ENCODE measurements at regions not wholly inside any gene's neighbourhood (a gene's known extent, or its start where the extent isn't known, plus 50 kb on each side); places are given as distances from the start of the nearest gene placed in this dataset.

GRCh38 chr9:18137815-18138214 is 336.1 kb upstream of the ADAMTSL1 start:
- TF ChIP-seq ZFP36L1 (CRISPR knock-in tag; IDR thresholded peaks at IDR 0.05) = no peak
- no peak for TF ChIP-seq KLF16 (CRISPR knock-in tag; IDR thresholded peaks at IDR 0.05)
- no peak for TF ChIP-seq POLR2A (IDR thresholded peaks at IDR 0.05; ENCODE audit: insufficient read depth in 1 of 2, low read depth in 2 of 2, low read length in 2 of 2)

Measured in HepG2 (cell line).